ENCODE measurements at regions not wholly inside any gene's neighbourhood (a gene's known extent, or its start where the extent isn't known, plus 50 kb on each side); places are given as distances from the start of the nearest gene placed in this dataset. TPM values are rescaled to one million over a fixed set of nuclear protein-coding genes. Genes with fewer than 3 reads are reported as not detected.

DNA sequence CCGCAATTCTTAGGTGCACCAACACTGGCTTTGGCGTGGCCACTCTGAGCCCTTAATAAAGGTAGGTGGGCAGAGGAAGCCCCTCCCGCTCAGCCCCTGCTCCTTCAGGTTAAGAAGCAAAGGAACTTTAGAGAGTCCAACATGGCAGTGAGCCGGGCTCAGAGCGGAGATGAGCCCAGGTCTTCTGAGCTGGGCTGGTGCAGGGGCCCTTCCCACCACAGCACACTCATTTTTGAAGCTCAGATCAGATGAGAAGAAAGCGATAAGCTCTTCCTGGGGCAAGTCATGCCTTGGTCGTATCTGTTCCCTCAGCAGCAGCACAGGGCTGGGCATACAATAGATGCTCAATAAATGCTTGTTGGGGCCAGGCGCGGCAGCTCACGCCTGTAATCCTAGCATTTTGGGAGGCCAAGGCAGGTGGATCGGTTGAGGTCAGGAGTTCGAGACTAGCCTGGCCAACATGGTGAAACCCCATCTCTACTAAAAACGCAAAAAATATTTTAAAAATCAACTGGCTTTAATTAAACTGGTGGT, 51.1 kb upstream of the TARDBP start:
- Histone ChIP-seq H3K9me3 (ENCODE audit: control insufficient read depth, insufficient read depth, low read length) (no peaks in the 10 kb centered on the region; the same call in 1 of the 2 replicates), H3K27ac (ENCODE audit: low read depth, low read length) (no peak overlapping the region), H3K27me3 (ENCODE audit: control insufficient read depth, insufficient read depth, low read length) (peaks cover 25% of the 10 kb centered on the region), H3K4me3 (ENCODE audit: low read depth, low read length) (no peak overlapping the region)
- TF ChIP-seq, protein P1, sequence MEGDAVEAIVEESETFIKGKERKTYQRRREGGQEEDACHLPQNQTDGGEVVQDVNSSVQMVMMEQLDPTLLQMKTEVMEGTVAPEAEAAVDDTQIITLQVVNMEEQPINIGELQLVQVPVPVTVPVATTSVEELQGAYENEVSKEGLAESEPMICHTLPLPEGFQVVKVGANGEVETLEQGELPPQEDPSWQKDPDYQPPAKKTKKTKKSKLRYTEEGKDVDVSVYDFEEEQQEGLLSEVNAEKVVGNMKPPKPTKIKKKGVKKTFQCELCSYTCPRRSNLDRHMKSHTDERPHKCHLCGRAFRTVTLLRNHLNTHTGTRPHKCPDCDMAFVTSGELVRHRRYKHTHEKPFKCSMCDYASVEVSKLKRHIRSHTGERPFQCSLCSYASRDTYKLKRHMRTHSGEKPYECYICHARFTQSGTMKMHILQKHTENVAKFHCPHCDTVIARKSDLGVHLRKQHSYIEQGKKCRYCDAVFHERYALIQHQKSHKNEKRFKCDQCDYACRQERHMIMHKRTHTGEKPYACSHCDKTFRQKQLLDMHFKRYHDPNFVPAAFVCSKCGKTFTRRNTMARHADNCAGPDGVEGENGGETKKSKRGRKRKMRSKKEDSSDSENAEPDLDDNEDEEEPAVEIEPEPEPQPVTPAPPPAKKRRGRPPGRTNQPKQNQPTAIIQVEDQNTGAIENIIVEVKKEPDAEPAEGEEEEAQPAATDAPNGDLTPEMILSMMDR (IDR thresholded peaks at IDR 0.05; ENCODE audit: low read depth, low read length): no peak
- CTCF ChIA-PET: interaction anchor here (0.8 to 2.4 kb wide), 7 partner anchors 9 to 456 kb away, joined by 3 to 9 read pairs (median 4); no protein-coding TSS in a partner anchor
- POLR2A ChIA-PET: no interaction called here
- no peak for DNase-seq (ENCODE audit: low read depth, low spot score)

DNA sequence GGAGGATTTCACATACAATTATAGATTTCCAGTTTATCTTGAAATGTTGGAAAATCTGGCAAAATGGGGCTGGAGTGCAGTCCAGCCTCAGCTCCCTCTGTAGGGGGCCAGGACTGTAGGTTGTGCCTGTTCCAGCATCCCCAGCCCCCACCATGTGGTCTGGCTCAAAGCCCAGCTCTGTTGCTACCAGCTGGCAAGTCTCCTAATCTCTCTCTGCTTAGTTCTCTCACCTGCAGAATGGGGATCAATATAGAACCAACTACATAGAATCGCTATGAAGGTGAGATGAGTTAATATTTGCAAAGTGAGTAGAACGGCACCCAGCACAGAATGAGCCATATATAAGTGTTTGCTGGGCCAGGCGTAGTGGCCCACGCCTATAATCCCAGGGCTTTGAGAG, 50.0 kb upstream of the TARDBP start:
- Histone ChIP-seq H3K9me3 (ENCODE audit: control insufficient read depth, insufficient read depth, low read length) (no peaks in the 10 kb centered on the region; the same call in 1 of the 2 replicates), H3K4me3 (ENCODE audit: low read depth, low read length) (no peak overlapping the region), H3K27me3 (ENCODE audit: control insufficient read depth, insufficient read depth, low read length) (peaks cover 25% of the 10 kb centered on the region), H3K27ac (ENCODE audit: low read depth, low read length) (no peak overlapping the region)
- ChIA-PET POLR2A (no interaction called here), CTCF (interaction anchor here (0.6 to 2.4 kb wide), 5 partner anchors 11 to 75 kb away, joined by 3 to 9 read pairs (median 3); no protein-coding TSS in a partner anchor)
- TF ChIP-seq, protein P1 (IDR thresholded peaks at IDR 0.05; ENCODE audit: low read depth, low read length): no peak
- no peak for DNase-seq (ENCODE audit: low read depth, low spot score)

Small RNAs in the stretch of these regions (small RNA-seq; reads per million reads assigned to genes)
- gene HSPE1P24 (ENCODE audit: insufficient read length, low read depth): not detected
